ENCODE measurements at regions not wholly inside any gene's neighbourhood (a gene's known extent, or its start where the extent isn't known, plus 50 kb on each side); places are given as distances from the start of the nearest gene placed in this dataset.

GRCh38 chr6:165722022-165722421 is 59.0 kb upstream of the PDE10A start:
- TF ChIP-seq CTCF (conservative IDR thresholded peaks at IDR 0.05; ENCODE audit: low read depth, low read length) (no peak), EZH2 (IDR thresholded peaks at IDR 0.05; ENCODE audit: borderline replicate concordance, low read depth, low read length, poor library complexity, severe bottlenecking) (no peak)

Data from A673 (cell line).